ENCODE measurements at regions not wholly inside any gene's neighbourhood (a gene's known extent, or its start where the extent isn't known, plus 50 kb on each side); places are given as distances from the start of the nearest gene placed in this dataset.

DNA sequence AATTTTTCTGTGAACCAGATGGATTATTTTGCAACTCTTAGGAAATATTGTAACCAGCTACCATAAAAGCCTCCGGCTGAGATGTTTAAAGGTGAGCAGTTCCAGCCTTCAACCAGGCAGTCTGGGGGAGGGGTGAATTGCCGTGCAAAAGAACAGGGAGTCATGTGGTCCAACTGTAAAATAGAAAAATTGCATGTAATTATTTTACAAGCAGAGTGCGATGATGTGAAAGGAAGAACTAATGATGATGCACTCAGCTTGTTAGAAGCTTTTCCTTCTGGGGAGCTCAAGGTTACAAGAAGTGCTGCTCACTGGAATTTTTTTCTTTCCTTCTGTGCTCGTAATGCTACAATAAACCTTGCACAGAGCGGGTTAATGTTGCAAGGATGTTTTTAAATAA is 188.7 kb upstream of the ITGA1 start:
- no peak for TF ChIP-seq GATA2 (CRISPR knock-in tag; IDR thresholded peaks at IDR 0.05)
- TF ChIP-seq USF2 (IDR thresholded peaks at IDR 0.05; ENCODE audit: borderline replicate concordance, low read depth, low read length) = no peak
- no peak for TF ChIP-seq CTCF (IDR thresholded peaks at IDR 0.05)
- TF ChIP-seq NFIC (IDR thresholded peaks at IDR 0.05; ENCODE audit: borderline replicate concordance) = no peak
- TF ChIP-seq EP300 (IDR thresholded peaks at IDR 0.05; ENCODE audit: borderline replicate concordance in 1 of 2, low read depth in 1 of 2, low read length in 1 of 2) = no peak
- no peak for TF ChIP-seq FOXJ3 (CRISPR knock-in tag; IDR thresholded peaks at IDR 0.05)
- no peak for TF ChIP-seq POLR2AphosphoS5 (IDR thresholded peaks at IDR 0.05; ENCODE audit: low read depth, low read length)
- TF ChIP-seq, protein P1, sequence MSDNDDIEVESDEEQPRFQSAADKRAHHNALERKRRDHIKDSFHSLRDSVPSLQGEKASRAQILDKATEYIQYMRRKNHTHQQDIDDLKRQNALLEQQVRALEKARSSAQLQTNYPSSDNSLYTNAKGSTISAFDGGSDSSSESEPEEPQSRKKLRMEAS (IDR thresholded peaks at IDR 0.05; ENCODE audit: low read depth) = no peak
- TF ChIP-seq, protein P2, sequence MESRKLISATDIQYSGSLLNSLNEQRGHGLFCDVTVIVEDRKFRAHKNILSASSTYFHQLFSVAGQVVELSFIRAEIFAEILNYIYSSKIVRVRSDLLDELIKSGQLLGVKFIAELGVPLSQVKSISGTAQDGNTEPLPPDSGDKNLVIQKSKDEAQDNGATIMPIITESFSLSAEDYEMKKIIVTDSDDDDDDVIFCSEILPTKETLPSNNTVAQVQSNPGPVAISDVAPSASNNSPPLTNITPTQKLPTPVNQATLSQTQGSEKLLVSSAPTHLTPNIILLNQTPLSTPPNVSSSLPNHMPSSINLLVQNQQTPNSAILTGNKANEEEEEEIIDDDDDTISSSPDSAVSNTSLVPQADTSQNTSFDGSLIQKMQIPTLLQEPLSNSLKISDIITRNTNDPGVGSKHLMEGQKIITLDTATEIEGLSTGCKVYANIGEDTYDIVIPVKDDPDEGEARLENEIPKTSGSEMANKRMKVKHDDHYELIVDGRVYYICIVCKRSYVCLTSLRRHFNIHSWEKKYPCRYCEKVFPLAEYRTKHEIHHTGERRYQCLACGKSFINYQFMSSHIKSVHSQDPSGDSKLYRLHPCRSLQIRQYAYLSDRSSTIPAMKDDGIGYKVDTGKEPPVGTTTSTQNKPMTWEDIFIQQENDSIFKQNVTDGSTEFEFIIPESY (IDR thresholded peaks at IDR 0.05; ENCODE audit: borderline replicate concordance, low read depth) = no peak
- no peak for TF ChIP-seq EZH2phosphoT487 (IDR thresholded peaks at IDR 0.05; ENCODE audit: borderline replicate concordance, low read depth)
- no peak for TF ChIP-seq FOXM1 (IDR thresholded peaks at IDR 0.05; ENCODE audit: low read depth)
- no peak for TF ChIP-seq RAD21 (IDR thresholded peaks at IDR 0.05; ENCODE audit: low read length)
- TF ChIP-seq CHD2 (IDR thresholded peaks at IDR 0.05; ENCODE audit: low read length, partially characterized antibody) = no peak
